Activated CD4-positive, alpha-beta T cell treated with anti-CD3 and anti-CD28 coated beads, Interleukin-2, amount 50 U/mL, for 4 hours (primary cell): ENCODE measurements at regions not wholly inside any gene's neighbourhood (a gene's known extent, or its start where the extent isn't known, plus 50 kb on each side); places are given as distances from the start of the nearest gene placed in this dataset.
A peak's percentile ranks its signal among the peaks of the same experiment; 100 is the strongest.

Experiments
- DNase-seq, 2 experiments: peaks; one replicate each; pipeline ENCODE4 v3.0.0-alpha.2; 2020

DNA sequence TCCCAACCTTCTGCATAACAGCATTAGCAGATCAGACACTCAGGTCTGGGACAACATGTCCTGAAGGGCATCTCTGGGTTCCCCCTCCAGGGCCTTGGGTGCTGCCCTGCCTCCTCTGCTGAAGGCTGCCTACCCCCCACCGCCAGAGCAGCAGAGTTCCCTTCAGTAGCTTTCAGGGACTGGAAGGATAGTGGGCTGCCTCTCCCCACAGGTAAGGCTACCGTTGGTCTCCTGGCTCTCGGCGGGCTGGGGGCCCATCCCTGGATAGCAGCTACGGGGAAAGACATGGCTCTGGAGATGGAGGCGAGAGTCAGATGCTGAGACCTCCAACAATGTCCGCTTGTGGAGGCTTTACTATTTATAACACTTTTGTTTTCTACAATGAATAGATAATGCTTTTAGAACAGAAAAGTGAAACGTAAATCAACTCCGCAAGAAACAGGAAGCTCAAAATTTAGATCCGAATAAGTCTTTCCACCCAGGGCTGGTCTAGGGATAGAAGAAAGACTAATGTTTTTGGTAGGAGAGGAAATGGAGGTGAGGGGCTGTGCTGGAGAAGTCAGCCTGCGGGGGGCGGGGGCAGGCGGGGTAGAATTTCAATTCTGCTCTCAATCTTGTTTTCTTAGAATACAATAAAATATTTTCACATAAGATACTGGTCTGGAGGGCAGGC is 58.4 kb downstream of the ARL4C start:
- no peak for DNase-seq

DNA sequence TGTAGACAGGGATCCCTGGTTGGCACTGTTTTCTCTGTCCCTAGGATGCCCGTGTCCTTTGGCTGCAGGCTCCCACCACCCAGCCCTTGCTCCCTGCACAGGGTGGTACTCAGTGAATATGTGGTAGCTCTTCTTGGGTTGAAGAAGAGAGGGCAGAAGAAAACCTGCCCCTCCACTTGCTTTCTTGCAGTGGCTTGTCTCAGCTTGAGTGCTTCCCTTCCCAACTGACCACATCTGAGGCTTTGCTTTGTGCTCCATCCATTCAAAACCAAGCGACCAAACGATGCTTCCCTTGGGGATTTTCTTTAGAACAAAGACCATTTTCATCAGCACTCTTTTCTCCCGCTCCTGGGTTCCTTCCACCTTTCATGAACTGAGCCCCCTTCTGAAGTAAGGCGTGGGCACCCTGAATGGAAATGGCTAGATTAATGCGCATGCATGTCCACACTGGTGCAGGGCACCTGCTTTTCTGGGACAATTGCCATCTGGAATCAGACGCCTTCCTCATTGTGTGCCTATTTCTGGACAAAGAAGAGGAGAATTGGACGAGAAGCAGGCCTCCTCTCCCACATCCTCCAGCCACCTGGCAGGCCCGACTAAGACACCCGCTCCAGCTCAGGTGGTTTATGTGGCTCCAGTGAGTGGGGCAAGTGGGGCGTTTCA is 59.1 kb downstream of the ARL4C start:
- no peak for DNase-seq

- DNase-seq, result no peak
Measured at GRCh38 chr2:234436482-234436837, 60.4 kb downstream of the ARL4C start.

DNA sequence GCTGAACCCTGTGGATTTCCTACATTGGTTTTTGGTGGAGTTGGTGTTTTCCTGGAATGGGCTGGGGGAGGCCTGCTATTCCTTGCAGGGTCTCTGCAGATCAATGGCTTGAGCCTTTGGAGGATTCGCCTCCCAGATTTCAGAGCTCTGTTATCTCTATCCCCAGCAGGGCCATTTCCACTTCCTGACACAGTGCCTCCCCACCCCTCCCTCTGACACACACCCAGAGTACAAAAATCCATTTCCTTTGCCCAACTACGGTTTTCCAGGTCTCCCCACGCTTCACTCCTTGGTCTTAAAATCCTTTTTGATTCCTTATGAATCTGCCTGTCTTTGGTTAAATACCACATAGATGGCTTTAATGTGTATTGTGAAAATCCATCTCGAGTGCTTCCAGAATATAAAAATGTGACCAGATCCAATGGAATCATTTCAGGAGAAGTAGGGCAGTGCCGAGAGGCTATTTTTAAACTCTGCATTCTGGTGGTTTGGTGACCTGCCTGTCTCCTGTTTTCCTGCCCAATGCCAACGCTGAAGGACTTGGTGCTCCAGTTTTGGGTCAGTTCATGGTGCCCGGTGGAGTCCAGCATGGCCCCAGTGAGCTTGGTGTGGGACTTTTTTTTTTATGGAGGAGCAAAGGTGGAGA is 60.9 kb downstream of the ARL4C start:
- no peak for DNase-seq

DNA sequence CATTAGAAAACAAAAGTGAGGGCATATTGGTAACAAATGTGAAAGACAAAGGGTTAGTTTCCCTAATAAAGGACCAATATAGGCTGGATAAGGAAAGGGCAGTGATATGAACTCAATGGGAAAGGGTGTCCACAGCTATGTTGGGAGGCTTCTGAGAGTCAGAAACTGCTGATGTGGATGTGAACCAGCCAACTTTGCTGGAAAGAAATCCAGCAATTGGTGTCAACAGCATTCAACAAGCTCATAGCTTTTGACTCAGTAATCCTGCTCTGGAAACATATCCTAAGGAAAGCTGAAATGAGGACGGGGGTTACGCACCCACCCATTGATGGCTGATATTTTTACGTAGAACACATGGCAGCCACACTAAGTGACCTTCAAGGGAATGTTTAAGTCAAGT is 63.7 kb downstream of the ARL4C start:
- DNase-seq, result no peak

- DNase-seq, result no peak
Measured at GRCh38 chr2:234430871-234431270, 66.0 kb downstream of the ARL4C start.

DNA sequence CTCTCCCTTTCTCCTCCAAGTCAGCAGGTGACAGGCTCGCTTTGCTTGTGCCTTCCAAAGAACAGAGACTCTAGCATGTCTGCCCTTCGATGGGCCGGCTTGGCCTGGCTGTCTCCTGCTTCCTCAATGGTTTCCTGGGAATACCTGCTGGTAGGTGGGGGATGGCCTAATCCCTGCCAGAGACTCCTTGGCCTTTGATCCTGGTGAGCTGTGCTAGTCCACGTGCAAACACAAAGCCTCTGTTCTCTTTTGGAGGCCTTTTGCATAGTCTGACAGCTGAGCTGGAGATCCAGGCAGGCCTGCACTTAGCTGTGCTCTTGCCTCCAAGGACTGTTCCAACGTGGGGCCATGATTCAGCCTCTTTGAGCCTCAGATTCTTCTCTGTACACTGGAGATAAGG is 67.6 kb downstream of the ARL4C start:
- no peak for DNase-seq

DNA sequence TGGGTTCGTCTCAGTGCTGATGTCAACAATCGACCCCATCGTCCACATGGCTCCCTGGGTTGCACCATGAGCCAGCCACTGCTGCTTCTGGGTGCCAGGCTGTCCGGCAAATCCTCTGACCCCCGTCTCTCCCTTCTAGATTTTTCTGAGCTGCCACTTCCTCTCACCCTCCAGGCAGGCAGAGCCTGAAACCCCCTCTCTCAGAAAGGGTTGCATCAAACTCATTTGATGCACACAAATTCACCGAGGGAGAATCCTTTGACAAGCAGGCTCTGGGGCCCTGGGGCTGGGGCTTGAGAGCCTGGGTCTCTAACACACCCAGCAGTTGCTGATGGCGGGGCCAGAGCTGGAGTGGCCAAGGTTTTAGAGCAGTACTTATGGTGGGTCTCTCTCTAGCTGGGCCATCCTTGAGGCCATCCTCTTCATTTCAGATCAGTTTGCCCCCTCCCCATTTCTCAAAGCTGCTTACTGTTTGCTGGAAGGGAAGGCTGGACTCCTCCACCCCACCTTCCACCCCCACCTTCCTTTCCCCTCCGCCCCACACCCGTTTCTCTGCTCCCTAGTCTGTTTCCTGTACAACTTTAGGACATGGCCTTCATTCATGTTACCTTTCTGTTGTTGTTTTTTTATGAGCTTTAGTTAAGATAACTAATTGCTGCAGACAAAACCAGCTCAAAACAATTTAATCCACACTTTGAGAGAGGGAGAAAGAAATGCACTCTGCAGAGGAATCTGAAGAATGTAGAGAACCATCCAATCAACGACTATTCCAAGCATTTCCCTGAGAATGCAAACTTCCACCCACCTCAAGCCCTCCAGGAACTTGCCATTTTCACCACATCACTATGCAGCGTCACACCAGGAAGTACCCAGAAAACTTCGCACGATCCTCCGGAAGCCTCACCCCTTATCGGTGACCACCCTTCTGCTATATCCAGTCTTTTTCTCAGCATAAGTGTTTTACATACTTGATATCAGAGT is 69.5 kb downstream of the ARL4C start:
- DNase-seq, result no peak

- DNase-seq, result no peak
Measured at GRCh38 chr2:234426616-234427015, 70.3 kb downstream of the ARL4C start.

DNA sequence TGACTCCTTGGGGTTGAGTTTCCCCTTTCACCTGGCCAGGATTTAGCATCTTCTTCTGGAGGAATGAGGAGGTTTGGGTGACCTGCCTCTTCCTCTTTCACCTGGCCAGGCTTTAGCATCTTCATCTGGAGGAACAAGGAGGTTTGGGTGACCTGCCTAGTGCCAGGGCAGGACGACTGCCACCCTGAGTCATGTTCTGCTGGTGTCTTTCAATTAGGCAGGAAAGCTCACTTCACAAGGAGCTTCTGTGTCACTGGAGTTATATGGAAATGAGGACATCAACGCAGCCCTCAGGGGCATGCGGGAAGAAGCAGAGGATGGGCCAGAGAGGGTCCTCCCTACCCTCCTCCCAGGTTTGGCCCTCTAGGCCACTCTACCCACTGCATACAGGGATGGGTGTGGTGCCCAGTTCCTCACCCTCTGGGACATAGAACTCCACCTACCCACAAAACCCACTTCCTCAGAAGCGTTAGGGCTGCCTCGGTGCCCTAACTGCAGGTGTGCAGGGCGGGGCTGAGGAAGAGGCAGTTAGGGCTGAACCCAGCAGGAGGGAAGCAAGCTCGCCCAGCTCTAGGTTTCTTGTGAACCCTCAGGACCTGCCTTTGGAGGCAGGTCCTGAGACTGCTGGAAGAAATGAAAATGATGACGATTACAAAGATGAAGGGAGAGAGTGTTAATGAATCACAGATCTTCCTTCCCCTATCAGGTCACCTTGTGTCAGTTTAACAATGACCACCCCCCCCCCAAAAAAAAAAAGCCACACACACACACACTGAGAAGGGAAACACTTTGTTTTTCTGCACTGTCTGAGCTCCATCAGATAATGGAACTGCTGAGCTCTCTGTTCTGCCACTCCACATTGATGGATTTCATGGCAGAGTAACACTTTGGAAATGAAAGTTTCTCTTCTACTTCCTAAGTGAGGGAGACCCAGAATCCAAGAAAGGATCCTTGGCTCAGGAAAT is 71.0 kb downstream of the ARL4C start:
- DNase-seq, result peak; percentile 57 to 63

DNA sequence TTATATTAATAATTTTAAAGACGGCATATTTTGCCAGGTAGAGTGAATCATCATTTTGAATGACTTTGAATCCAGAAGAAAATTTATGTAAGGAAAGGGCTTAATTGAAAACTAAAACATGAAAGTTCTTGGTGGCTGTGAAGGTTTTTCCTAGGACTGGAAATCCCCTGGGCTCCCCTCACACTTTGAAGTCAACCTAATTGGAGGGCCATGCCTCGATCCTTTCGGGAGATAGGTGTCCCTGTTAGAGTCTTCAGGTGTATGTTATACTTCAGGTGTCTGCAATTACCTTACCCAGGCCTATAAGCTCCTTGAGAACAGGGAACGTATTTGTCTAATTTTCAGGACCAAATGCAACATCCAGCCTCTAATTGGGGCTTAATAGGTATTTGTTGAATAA is 73.0 kb downstream of the ARL4C start:
- no peak for DNase-seq

GRCh38 chr2:234422981-234423431 is 73.9 kb downstream of the ARL4C start:
- peak; percentile 67 to 71 for DNase-seq

- peak in 1 of 2 experiments; percentile 27 for DNase-seq
Measured at GRCh38 chr2:234422273-234422732, 74.6 kb downstream of the ARL4C start.

DNA sequence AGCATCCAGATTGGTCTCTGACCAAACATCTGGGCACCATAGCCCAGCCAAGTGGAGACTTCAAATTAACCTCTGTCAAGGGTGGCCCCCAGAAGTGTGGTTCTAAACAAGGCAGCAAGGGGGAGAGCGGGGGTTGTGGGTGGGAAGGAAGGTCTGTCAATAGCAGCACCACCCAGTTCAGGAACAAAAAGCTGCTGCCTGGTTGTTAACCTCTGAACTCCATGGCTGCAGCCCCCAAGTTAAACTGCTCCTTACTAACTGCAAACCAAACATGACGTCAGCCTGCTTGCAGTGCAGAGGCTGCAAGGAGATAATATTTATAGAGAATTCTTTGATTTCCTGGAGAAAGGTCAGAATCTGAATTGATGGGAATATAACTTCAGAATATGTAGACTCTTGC is 76.5 kb downstream of the ARL4C start:
- DNase-seq, result no peak

GRCh38 chr2:234419726-234420125 is 77.2 kb downstream of the ARL4C start:
- no peak for DNase-seq

GRCh38 chr2:234415706-234416105 is 81.2 kb downstream of the ARL4C start:
- no peak for DNase-seq

DNA sequence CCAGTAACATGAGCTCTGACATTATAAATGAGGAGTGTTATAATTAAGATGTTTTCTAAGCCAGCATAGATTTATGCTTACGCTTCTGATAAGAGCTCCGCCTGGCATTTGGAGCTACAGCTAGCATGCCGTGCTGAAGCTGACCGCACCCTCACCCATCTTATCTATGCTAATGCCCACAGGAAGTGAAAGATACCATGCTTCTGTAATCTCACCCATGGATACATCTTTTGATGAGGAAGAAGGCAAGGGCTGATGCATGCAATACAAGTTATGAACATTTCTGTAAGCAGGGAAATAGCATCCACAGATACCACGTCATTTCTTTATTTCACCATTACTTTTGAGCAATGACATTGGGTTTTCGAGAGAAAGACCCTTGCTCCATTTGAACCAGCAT is 82.3 kb downstream of the ARL4C start:
- DNase-seq, result no peak

- DNase-seq, result no peak
Measured at GRCh38 chr2:234412726-234413125, 84.2 kb downstream of the ARL4C start.

DNA sequence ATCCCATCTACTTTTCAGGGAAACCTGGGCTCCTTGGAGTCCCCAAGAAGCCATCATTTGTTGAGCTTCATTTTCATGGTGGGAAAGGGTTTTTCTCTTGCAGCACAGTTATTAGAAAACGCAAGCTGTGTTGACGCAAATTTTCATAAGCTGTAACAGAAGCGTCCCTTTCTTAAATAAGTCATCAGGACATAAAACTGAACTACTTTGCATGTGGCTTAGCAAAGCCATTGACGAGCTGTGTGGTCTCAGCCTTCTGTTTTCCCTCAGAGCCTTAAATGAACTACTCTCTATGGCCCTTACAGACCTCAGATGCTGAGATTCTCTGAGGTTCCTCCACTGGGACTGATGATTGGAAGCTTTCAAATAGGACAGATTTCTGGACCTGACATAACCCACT is 85.1 kb downstream of the ARL4C start:
- no peak for DNase-seq

- no peak for DNase-seq
Measured at GRCh38 chr2:234410526-234410925, 86.4 kb downstream of the ARL4C start.

DNA sequence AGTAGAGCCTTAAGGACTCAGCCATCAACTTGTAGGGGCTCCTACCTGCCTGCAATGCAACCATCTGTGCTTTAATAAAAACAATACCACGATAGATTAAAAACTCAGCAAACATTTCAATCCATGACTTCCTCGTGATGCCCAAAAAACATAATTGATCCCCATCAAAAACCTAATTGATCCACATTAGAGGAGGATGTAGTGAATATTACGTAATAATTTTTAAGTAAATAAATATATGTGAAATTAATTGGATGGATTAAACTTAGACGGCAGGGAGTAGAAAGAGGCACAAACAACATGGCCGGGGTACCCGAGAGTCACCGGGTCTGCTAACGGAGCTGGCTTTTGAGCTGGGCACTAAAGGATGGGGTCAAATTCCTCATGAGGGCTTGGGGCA is 87.3 kb downstream of the ARL4C start:
- DNase-seq, result no peak

DNA sequence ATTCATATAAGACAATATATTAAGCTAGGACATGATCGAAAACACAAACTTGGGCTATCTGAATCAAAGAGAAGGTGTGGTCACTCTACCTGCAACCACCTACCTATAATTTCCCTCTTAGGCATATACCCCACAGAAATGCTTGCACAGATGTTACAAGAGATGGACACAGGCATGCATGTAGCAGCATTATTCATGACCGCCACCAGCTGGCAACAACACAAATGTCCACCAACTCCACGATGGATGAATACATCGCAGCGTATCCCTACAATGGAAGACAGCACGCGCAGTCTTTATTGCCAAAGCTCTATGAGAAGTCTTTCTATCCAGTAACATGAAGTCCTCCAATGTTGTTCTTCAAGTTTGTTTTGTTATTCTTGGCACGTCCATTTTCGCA is 90.8 kb downstream of the ARL4C start:
- DNase-seq, result no peak
